ENCODE measurements at regions not wholly inside any gene's neighbourhood (a gene's known extent, or its start where the extent isn't known, plus 50 kb on each side); places are given as distances from the start of the nearest gene placed in this dataset.

DNA sequence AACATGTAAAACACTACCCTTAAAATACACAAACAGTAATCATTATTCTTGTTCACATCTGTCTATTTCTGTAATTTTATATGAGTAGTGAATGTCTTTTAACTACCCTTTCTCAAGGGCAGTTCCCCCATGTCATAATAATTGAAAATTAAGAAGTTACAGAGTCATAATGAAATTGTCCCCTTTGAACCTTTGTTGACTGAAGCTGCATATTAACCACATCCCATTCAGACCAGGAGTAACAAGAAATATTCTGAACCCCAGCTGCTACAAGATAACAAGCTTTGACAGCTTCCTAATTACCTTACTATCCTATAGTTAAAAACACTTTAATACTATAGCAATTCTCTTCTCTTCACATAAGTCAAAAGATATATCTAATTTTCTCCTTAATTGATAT lies 635.9 kb upstream of the SUCLG2 start:
- no peak for DNase-seq

DNA sequence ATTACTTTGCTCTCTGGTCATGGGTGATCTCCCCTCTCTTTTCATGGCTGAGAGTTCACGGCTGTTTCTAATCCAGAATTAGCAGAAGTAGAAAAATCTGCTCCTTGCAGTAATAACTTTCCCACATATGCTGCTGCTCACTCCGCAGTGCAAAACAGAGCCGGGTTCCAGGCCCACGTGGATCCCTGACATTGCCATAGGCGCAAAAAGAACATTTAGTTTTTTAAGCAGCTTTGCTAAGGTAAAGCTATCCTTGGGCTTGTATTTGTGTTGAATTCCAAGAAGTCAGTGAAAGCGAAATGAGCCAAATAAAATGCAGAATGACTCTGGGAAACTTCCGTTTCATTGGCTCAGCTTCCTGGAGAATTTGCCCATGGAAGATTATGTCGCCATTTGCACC lies 633.7 kb upstream of the SUCLG2 start:
- DNase-seq = no peak

DNA sequence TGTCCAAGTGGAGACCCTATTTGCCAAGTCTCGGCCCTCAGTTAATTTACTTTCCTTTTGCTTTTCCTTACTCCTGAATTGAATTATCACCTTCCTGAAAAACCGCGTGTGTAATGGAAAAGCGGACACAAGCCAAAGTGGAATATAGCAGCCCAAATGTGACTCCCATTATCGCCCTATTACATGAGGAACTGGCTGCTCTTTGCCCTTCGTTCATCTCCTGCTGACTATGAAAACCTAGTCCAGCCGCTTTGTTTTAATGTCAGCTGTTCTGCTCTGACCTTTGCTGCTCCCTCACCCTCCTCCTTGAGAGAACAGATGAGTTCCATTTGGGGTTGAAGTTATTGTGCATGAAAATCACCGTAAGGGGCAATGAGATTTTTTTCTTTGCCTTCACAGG lies 632.7 kb upstream of the SUCLG2 start:
- DNase-seq = no peak

DNA sequence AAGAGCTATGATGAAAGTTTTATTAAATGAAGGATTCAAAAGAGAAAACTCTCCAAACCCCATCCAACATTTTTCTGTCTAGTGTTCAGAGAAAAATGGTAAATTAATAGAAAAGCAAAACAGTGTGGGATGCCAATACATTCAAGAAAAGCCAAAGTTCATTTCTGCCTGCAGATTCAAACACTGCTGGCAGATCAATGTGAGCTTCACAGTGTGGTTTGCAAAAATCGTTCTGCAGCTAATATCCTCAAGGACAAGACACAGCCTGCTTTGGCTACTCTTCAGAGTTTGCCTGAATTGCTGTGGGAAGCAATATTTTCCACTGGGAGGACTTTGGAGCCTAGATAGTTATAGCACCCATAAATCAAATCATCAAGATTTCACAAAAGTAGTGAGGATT lies 619.9 kb upstream of the SUCLG2 start:
- DNase-seq = no peak

DNA sequence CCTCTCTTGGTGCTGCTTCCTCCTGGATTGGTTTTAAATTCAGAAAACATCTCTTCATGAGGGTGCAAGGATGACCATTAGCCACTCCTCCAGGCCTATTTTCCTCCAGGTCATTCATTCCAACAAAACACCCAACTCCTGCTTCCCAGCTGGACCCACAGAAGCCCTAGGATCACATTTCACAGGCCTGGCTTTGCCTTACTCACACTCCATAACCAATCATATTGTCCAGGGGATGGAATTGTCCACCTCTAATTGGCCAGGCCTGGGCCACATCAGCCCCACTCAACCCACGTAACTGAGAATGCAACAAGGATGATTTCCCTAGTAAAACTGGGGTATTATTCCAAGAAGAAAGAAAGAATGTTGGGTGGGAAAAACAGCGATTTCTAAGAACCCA lies 616.7 kb upstream of the SUCLG2 start:
- DNase-seq = no peak

DNA sequence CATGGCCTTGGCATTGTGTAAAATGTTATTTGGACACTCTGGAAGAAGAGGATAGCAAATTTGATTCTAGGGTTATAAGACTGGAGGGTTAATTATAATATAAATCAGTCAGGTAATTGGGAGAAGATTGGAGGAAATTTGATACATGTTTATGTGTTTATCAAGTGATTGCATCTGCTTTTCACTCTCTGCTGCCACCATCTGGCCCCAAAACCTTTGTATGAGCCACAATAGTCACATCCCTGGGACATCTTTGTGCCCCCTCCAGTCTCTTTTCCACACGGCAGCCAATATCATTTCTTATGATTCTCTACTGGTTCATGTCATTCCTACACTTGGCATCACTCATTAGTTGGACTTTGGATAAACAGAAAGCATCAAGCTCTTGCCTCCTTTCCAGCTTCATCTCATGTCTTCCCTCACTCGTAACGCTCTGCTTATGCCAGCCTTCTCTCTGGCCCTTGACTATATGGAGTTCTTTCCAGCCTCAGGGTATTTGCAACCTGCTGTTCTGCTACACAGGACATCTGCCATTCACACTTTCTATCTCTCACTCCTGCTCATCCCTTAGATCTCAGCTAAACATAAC lies 602.3 kb upstream of the SUCLG2 start:
- no peak for DNase-seq

DNA sequence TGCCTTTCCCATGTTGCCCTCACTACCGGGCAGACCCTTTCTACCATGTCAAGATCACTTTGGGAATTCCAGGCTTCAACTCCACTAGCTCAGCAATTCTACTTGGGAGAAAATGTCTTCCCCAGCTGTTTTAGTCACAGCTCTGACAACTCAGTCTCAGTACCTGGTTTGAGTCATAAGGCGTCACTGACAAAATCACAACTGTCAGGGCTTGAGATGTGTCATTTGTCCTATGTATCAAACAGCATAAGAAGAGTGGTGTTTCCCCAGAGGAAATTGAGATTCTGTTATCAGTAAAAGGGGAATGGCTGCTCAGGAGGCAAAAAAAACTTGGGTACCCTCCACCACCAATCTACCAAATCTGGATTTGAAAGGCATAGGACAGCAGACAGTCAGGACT lies 594.9 kb upstream of the SUCLG2 start:
- no peak for DNase-seq

DNA sequence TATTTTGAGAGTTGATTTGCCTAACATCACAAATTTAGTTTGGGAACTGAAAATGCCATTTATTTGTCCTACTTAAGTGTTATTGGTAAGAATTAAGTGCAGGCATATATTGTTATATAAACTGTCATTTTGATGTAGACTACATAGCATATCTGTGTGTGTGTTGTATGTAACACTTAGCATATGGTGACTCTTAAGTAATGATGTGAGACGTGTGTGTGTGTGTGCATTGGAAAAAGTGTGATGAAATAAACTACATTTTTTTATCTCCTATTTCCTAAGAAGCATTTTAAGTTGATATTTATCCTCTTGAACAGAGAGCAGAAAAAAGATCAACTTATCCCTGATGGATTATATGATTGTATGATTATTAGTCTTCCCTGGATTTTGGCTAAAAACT lies 588.2 kb upstream of the SUCLG2 start:
- no peak for DNase-seq

DNA sequence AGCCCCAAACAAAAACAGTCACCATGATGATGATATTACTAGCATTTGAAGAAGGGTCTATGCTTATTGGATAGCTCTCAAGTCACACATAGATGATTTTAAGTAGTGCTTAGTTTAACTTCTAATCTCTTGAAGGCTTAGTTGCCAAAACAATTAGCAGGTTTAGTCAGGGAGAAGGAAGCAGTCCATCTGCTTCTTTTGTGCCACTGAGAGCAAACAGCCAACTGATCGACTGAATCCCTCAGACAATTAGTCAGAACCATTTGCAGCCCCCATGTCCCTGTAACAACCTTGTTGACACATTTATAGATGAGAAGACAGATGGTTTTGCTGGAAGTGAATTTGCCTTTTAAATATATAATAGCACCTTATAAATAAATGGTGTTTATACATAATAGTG lies 585.1 kb upstream of the SUCLG2 start:
- no peak for DNase-seq

DNA sequence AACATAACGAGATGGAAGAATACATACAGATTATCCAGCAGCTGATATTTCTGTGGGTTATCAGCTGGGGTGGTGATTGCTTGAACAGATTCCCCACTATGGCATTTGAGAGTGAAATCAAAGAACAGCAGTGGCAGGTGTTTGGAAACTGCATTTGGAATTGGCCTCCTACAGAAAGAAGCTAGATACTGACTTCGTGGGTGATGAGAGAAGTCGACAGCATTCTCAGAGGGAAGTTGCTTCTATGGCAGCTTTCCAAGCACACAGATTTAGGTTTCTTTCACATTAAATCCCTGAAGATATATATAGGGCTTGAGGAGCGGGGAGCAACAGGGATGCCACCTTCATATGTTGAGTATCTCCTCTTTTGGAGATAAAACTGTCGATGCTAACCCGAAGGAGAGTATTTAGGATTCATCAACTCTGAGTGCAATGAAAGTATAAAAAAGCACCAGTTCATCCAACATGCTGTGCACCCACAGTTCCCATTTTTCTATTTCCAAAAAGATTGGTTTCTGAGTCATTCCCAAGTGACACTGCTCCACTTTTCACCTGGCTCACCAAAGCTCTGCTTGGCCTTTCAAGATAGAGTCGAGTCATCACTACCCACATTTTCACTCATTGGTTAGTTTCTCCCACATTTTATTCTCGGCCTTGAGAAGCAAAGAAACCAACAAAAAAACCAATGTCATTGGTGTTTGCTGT lies 579.8 kb upstream of the SUCLG2 start:
- DNase-seq = no peak

DNA sequence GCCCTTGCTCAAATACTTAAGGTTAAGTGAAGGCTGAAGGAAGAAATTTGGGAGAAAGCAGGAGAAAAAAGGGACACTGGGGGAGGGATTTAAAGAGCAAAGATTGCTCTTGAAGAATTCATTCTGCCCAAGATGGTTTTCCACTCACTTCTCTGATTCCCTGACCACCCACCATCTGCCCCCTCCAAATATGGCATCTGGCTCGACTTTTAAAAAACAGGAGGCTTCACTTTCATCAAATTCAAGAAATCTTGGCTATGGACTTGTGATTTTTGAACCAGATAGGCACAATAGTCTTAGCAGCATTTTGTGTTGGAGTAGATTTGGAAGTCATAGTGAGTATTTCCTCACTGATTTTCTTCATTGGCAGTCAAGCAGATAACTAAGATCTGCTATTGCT lies 574.4 kb upstream of the SUCLG2 start:
- no peak for DNase-seq

DNA sequence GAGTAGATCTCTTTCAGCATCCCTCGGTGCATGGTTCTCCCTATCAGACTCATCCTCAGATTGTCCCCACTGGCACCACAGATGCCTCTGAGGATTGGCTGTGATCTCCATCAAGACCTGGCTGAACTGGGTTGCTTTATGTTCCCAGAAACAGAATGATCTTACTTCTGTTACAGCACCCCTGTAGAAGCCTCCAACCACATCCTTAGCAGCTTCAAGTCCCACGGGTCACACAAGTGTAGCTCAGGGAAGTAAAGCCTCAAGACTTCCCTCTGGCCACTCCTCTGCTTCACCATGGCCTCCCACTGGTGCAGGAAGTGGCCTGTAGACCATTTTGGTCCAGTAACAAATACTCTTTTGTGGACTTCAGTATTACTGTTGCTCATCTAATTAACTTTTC lies 566.4 kb upstream of the SUCLG2 start:
- no peak for DNase-seq

DNA sequence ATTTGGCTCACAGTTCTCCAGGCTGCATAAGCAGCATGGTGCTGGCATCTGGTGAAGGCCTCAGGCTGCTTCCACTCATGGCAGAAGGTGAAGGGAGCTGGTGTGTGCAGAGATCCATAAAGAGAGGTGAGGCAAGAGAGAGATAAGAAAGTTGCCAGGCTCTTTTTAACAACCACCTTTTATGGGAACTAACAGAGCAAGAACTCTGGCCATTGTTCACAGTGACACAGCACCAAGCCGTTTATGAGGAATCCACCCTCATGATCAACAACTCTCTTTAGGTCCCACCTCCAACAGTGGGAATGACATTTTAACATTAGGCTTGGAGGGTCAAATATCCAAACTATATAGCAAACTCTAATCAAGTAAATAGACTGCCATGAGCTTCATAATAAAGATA lies 557.2 kb upstream of the SUCLG2 start:
- no peak for DNase-seq

DNA sequence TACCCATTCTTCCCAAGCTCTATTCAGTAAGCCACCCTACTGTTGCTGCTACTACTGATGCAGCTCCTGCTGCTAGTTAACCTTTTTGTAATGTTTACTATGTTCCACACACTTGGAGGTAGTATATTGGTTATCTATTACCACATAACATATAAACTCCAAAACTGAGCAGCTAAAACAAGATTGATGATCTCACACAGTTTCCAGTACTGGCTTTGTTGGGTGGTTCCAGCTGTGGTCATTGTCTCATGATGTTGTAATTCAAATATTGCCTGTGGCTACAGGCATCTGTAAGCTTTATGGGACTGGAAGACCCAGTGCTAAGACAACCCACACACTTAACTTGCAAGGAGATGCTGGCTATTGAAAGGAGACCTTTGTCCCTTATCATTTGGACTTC lies 556.2 kb upstream of the SUCLG2 start:
- no peak for DNase-seq

DNA sequence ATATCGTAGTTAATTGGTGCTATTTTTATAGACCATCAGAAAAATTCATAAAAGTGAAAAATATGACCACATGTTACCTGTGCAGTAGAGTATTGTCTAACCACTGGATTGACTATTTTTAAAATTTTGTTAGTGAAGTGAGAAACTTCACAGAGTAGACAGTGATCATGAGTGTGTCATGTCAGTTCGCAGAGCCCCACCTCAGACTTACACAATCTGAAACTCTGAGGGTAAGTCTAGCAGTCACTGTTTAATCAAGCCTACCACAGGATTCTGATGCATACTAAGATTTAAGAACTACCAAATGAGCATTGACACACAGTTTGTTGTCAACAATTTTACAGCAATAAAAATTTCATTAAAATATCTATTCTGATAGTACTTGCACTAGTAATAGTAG lies 552.9 kb upstream of the SUCLG2 start:
- no peak for DNase-seq

DNA sequence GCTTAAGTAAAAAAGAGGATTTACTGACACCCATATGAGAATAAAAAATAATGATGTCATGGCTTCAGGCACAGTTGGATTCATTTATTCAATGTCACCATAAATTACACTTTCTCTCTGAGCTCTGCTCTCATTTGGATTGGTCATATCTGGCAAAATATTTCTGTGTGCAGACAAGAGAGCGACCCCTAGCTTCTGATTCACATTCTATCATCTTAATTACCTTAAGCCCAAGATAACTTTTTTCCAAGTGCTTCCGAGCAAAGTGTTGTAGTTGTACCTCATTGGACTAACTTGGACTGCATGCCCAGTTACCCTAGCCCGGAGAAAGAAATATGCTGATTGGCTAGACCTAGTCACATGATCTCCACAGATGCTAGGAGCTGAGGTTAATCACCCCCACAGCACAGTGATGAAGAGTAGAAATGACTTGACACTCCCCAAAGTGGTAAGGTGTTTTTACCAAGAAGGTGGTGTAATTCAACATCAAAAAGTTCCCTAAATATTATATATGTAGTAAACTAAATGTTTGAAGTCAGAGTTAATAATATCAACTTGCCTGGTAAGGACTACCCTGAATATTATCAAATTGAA lies 552.2 kb upstream of the SUCLG2 start:
- no peak for DNase-seq

DNA sequence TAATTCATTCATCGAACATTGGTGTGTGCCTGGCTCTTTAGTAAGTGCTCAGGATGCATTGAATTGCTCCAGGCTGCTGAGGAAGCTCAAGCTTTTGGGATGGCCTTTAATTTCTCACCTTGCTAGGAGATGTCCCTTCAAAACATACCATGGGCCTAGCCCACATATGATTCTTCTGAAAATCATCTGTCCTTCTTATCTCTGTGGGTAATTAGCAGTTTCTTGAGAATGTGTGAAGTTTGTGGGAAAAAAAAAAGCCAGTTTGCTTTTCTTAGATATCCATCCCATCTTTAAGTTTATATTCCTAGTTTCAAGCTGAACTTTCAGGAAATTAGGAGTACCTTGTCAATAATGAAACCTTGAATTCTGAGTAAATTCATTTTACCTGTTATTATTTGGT lies 532.3 kb upstream of the SUCLG2 start:
- DNase-seq = no peak

DNA sequence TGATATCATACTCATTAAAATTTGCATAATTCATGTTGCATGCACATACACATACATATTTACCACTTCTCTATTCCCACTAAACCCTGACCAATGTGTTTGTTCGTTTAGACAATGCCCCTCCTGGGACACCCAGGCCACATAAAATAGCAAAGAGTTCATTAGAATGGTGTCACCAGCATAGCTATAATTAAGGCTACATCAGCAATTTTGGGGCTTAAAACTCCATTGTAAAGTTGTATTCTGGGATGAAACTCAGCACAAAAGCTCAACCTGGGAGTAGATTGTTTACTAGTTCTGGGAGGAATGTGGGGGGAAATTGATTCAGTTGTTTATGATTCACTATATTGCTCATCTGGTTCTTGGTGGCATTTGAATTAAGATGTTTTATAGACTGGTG lies 522.2 kb upstream of the SUCLG2 start:
- DNase-seq = no peak

DNA sequence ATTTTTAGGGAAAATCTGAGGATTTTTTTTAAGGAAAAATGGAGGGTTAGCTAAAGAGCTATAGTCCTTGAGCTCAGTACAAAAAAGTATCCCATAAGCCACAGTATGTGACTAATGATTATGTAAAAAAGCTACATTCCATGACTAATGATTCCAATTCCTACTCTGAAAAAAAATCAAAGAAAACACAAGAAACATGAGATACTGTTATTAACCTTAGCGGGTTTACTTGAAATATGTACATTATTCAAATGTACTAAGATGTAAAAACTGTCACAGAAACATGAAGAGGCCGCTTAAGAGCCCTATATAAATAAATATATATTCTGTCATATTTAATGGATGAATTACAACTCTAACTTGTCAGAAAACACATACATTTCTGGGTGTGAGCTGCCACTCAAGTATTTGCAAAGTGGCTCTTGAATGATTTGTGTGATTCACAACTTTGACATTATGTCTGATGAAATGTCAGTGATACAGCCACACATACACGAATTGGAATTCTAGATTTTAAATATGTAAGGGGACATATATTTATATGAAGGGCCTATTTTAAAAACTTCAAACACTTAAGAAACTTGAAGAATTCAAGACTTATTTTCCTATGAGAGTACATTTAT lies 518.7 kb upstream of the SUCLG2 start:
- no peak for DNase-seq

DNA sequence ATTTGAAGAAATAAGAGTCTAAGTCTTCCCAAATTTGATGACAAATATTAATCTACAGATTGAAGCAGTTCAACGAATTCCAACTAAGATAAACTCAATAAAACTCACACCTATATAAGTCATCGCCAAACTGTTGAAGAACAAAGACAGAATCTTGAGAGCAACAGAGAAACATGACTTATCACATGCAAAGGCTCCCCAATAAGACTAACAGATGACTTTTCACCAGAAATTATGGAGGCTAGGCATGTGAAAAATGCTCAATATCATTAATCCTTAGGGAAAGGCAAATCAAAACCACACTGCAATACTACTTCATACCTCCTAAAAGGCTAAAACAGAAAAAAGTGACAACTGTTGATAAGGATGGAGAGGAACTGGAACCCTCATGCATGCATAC lies 517.6 kb upstream of the SUCLG2 start:
- no peak for DNase-seq

DNA sequence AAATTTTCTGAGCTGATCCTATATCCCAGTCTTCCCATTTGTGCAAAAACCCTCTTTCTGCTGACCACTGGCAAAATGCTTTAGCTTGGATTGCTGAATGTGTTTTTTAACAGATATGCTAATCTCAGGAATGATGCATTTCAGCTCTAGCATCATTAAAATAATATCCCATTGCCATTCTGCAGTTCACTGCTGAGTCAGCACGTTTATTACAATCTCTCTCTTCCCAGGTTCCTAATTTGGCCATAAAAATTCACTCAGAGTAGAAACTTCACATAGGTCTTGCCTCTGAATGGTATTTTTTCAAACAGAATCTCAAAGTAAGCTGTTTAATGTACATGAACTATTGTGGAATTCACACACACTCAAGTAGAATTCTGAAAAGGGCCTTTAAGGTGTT lies 509.6 kb upstream of the SUCLG2 start:
- DNase-seq = no peak

DNA sequence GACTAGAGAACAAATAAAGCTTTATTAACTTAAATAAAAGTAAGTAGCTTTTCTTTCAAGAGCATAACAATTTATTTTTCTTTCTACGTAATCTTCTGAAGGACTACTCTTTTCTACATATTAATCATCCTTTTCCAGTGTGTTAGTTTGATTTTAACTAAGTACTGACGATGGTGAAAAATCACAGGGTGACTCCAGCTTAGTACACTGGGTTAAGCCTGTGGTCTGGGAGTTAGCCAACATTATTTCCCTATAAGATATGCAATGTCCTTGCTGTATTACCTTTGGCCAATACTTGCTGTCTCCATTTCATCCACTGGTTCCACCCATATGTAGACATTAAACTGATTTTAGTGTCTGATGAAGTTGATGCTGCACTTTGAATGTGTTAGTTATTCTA lies 508.6 kb upstream of the SUCLG2 start:
- DNase-seq = no peak

DNA sequence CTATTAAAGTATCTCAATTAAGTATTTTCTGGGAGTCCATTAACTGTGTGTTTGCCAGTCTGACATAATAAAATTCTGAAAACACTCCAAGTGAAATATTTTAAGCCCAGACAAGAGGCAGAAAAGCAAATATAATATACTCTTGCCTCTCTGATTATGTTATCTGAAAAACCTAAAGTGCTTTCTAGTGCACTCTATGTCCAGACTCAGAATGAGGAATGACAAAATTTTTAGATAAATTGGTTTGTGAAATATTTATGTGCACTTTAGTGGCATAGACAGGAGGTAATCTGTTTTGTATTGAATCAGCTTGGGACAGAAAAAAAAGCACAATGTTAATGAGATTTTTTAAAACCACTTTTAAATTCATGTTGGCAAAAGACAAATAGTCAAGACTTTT lies 508.2 kb upstream of the SUCLG2 start:
- DNase-seq = no peak

DNA sequence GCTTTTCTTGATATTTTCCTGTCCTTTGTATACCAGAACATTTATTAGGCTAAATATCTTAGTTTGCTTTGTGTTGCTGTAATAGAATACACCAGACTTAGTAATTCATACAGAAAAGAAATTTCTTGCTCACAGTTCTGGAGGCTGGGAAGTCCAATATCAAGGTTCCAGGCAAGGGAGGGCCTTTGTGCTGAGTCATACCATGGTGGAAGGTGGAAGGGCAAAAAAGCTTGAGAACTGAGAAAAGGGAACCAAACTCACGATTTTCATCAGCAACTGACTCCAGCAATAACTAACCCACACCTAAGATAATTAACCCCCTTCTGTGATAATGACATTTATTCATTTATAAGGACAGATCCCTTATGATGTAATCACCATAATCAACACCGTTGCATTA lies 496.9 kb upstream of the SUCLG2 start:
- DNase-seq = no peak

All from dermis blood vessel endothelial cell (primary cell).